ENCODE measurements at regions not wholly inside any gene's neighbourhood (a gene's known extent, or its start where the extent isn't known, plus 50 kb on each side); places are given as distances from the start of the nearest gene placed in this dataset.

GRCh38 chr18:28560331-28560730 is 383.4 kb upstream of the CDH2 start:
- Mint-ChIP-seq H3K4me3 (no peak overlapping the region), H3K36me3 (no peaks in the 10 kb centered on the region), H3K27me3 (no peaks in the 10 kb centered on the region), H3K4me1 (no peaks in the 10 kb centered on the region), H3K9me3 (no peaks in the 10 kb centered on the region), H3K27ac (no peak overlapping the region)
- DNase-seq, result no peak
- ATAC-seq (ENCODE audit: low read depth), result no peak
- POLR2A ChIA-PET, result no interaction called here

- Mint-ChIP-seq H3K36me3 (no peaks in the 10 kb centered on the region), H3K4me3 (no peak overlapping the region), H3K9me3 (peaks cover 3% of the 10 kb centered on the region), H3K27ac (no peak overlapping the region), H3K27me3 (no peaks in the 10 kb centered on the region), H3K4me1 (no peaks in the 10 kb centered on the region)
- ATAC-seq (ENCODE audit: low read depth) (no peak), DNase-seq (no peak)
- POLR2A ChIA-PET, result no interaction called here
These were observed 382.6 kb upstream of the CDH2 start for GRCh38 chr18:28559511-28559910.

- Mint-ChIP-seq H3K9me3 (peaks cover 9% of the 10 kb centered on the region), H3K27ac (no peak overlapping the region), H3K27me3 (no peaks in the 10 kb centered on the region), H3K4me3 (no peak overlapping the region), H3K4me1 (no peaks in the 10 kb centered on the region), H3K36me3 (no peaks in the 10 kb centered on the region)
- ATAC-seq (ENCODE audit: low read depth) (no peak), DNase-seq (no peak)
- POLR2A ChIA-PET, result no interaction called here
These were observed 365.0 kb upstream of the CDH2 start for GRCh38 chr18:28541934-28542333.

GRCh38 chr18:28541276-28541930 is 364.5 kb upstream of the CDH2 start:
- POLR2A ChIA-PET, result no interaction called here
- no peak overlapping the region for H3K4me3 Mint-ChIP-seq
- ATAC-seq (ENCODE audit: low read depth) (no peak), DNase-seq (no peak)
- H3K36me3 Mint-ChIP-seq, result no peaks in the 10 kb centered on the region
- H3K27ac Mint-ChIP-seq, result no peak overlapping the region
- no peaks in the 10 kb centered on the region for H3K4me1 Mint-ChIP-seq
- no peaks in the 10 kb centered on the region for H3K27me3 Mint-ChIP-seq
- H3K9me3 Mint-ChIP-seq, result peaks cover 9% of the 10 kb centered on the region

DNA sequence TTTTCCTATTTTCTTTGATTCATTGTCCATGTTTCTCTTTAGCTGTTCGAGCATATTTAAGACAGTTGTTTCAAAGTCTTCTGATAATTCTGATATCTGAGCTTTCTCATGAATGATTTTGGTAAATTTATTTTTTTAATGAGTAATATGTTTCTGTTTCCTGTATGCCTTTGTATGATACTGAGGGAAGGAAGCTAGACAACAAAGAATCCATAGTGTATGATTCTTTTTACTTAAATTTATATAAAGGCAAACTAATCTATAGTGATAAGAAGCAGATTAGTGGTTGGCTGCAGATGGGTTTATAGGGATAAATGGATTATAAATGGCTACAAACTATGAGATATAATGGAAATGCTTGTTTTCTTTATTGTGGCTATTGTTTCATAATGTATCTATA is 352.7 kb upstream of the CDH2 start:
- ATAC-seq (ENCODE audit: low read depth) (no peak), DNase-seq (no peak)
- no peak overlapping the region for H3K27ac Mint-ChIP-seq
- POLR2A ChIA-PET, result no interaction called here
- H3K9me3 Mint-ChIP-seq, result peaks cover 7% of the 10 kb centered on the region
- no peak overlapping the region for H3K4me3 Mint-ChIP-seq
- H3K27me3 Mint-ChIP-seq, result no peaks in the 10 kb centered on the region
- no peaks in the 10 kb centered on the region for H3K36me3 Mint-ChIP-seq
- H3K4me1 Mint-ChIP-seq, result no peaks in the 10 kb centered on the region

GRCh38 chr18:28526196-28526595 is 349.3 kb upstream of the CDH2 start:
- Mint-ChIP-seq H3K4me3 (no peak overlapping the region), H3K4me1 (no peaks in the 10 kb centered on the region), H3K27ac (no peak overlapping the region), H3K27me3 (no peaks in the 10 kb centered on the region), H3K9me3 (peaks cover 5% of the 10 kb centered on the region), H3K36me3 (no peaks in the 10 kb centered on the region)
- ATAC-seq (ENCODE audit: low read depth), result no peak
- POLR2A ChIA-PET, result no interaction called here
- no peak for DNase-seq

DNA sequence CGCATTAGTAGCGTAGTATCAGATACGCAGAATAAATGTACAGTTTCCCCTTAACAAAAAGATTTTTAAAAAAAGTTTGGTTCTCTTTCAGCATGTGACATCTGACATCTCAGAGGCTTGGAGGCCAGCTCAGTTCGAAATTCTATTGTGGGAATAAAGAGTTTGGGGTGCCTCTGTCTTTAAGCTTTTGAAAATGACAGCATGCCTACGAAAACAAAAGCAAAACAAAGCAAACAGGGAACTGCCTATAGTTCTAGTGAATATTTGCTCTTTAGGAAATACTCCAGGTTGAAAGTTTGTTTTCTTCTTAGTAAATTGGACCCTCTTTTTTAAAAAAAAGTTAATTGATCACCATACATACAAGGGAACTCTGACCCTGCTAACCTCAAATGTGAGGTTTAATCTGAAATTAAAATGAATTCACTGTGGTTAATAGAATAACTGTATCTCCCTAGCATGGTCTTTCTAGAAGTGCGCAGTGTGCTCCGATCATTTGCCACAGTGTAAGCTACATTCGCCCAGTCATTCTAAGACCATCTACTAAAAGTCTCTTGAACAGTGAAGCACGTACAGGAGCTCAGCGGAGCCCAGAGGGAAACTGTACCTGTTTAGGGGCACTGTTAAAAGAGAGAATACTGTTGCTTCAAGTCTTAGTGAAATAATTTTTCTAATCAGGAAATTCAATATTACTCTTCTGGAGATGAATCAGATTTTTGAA is 347.0 kb upstream of the CDH2 start:
- no peak overlapping the region for H3K27ac Mint-ChIP-seq
- DNase-seq (no peak), ATAC-seq (ENCODE audit: low read depth) (no peak)
- no peaks in the 10 kb centered on the region for H3K4me1 Mint-ChIP-seq
- H3K9me3 Mint-ChIP-seq, result peaks cover 3% of the 10 kb centered on the region
- H3K4me3 Mint-ChIP-seq, result no peak overlapping the region
- no peaks in the 10 kb centered on the region for H3K27me3 Mint-ChIP-seq
- POLR2A ChIA-PET, result no interaction called here
- H3K36me3 Mint-ChIP-seq, result no peaks in the 10 kb centered on the region

GRCh38 chr18:28522236-28522635 is 345.3 kb upstream of the CDH2 start:
- DNase-seq, result no peak
- Mint-ChIP-seq H3K36me3 (no peaks in the 10 kb centered on the region), H3K27ac (no peak overlapping the region)

GRCh38 chr18:28519997-28520396 is 343.1 kb upstream of the CDH2 start:
- POLR2A ChIA-PET, result no interaction called here
- DNase-seq (no peak), ATAC-seq (ENCODE audit: low read depth) (no peak)
- Mint-ChIP-seq H3K4me1 (no peaks in the 10 kb centered on the region), H3K27ac (no peak overlapping the region), H3K4me3 (no peak overlapping the region), H3K36me3 (no peaks in the 10 kb centered on the region), H3K27me3 (no peaks in the 10 kb centered on the region), H3K9me3 (peaks cover 1% of the 10 kb centered on the region)

More at GRCh38 chr18:28522236-28522635, 345.3 kb upstream of the CDH2 start:
- H3K4me3 Mint-ChIP-seq, result no peak overlapping the region
- no peak for ATAC-seq (ENCODE audit: low read depth)
- H3K27me3 Mint-ChIP-seq, result no peaks in the 10 kb centered on the region
- no peaks in the 10 kb centered on the region for H3K4me1 Mint-ChIP-seq
- POLR2A ChIA-PET, result no interaction called here
- peaks cover 1% of the 10 kb centered on the region for H3K9me3 Mint-ChIP-seq

DNA sequence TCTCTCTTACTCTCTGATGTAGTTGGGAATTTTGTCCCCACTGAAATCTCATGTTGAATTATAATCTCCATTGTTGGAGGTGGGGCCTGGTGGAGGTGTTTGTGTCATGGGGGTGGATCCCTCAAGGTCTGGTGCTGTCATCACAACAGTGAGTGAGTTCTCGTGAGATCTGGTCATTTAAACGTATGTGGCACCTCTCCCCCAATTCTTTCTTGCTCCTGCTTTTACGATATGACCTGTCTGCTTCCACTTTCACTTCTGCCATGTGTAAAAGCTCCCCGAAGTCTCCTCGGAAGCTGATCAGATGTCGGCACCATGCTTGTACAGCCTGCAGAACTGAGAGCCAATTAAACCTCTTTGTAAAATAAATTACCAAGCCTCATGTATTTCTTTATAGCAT is 337.8 kb upstream of the CDH2 start:
- Mint-ChIP-seq H3K4me1 (no peaks in the 10 kb centered on the region), H3K27me3 (no peaks in the 10 kb centered on the region), H3K4me3 (no peak overlapping the region), H3K9me3 (peaks cover 2% of the 10 kb centered on the region), H3K27ac (no peak overlapping the region), H3K36me3 (no peaks in the 10 kb centered on the region)
- ATAC-seq (ENCODE audit: low read depth), result no peak
- no peak for DNase-seq
- POLR2A ChIA-PET, result no interaction called here

DNA sequence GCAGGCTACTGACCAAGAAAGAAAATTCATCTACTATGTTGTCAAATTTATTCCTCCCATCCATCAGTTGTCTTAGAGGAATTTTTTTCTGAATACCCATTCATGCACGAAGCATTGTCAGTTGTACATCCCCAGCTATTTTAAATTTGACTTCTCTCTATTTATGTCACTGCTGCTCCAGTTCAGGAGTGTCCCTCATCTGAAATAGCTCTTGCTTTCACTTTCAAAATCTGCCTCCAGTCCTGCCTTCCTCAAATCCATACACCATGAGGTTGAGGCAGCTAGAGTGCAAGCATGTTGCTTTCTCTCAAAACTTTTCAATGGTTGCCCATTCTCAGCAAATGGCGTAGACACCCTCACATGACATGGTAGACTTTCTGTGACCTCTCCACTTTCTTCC is 335.4 kb upstream of the CDH2 start:
- Mint-ChIP-seq H3K4me1 (no peaks in the 10 kb centered on the region), H3K36me3 (no peaks in the 10 kb centered on the region), H3K27me3 (no peaks in the 10 kb centered on the region), H3K4me3 (no peak overlapping the region), H3K27ac (no peak overlapping the region), H3K9me3 (peaks cover 4% of the 10 kb centered on the region)
- POLR2A ChIA-PET, result no interaction called here
- DNase-seq (no peak), ATAC-seq (ENCODE audit: low read depth) (no peak)

- H3K27me3 Mint-ChIP-seq, result no peaks in the 10 kb centered on the region
- H3K27ac Mint-ChIP-seq, result no peak overlapping the region
- no peaks in the 10 kb centered on the region for H3K36me3 Mint-ChIP-seq
- ATAC-seq (ENCODE audit: low read depth), result no peak
- H3K4me3 Mint-ChIP-seq, result no peak overlapping the region
- POLR2A ChIA-PET, result no interaction called here
- no peaks in the 10 kb centered on the region for H3K4me1 Mint-ChIP-seq
- H3K9me3 Mint-ChIP-seq, result peaks cover 4% of the 10 kb centered on the region
- DNase-seq, result no peak
These were observed 334.5 kb upstream of the CDH2 start for GRCh38 chr18:28511413-28511821.

- Mint-ChIP-seq H3K4me1 (no peaks in the 10 kb centered on the region), H3K27ac (no peak overlapping the region), H3K27me3 (no peaks in the 10 kb centered on the region), H3K36me3 (no peaks in the 10 kb centered on the region), H3K9me3 (peaks cover 4% of the 10 kb centered on the region), H3K4me3 (no peak overlapping the region)
- no peak for ATAC-seq (ENCODE audit: low read depth)
- DNase-seq, result no peak
- POLR2A ChIA-PET, result no interaction called here
These were observed 333.3 kb upstream of the CDH2 start for GRCh38 chr18:28510210-28510609.

- Mint-ChIP-seq H3K27me3 (no peaks in the 10 kb centered on the region), H3K4me1 (no peaks in the 10 kb centered on the region), H3K4me3 (no peak overlapping the region), H3K36me3 (no peaks in the 10 kb centered on the region), H3K27ac (no peak overlapping the region), H3K9me3 (peaks cover 3% of the 10 kb centered on the region)
- DNase-seq, result no peak
- POLR2A ChIA-PET, result no interaction called here
- ATAC-seq (ENCODE audit: low read depth), result no peak
These were observed 327.1 kb upstream of the CDH2 start for GRCh38 chr18:28504066-28504465.

All from activated naive CD8-positive, alpha-beta T cell treated with anti-CD3 and anti-CD28 coated beads, Interleukin-2, amount 10 ng/mL, durations not matched to agents 7 days and 5 days (primary cell).